AG04449 (cell line): ENCODE measurements at regions not wholly inside any gene's neighbourhood (a gene's known extent, or its start where the extent isn't known, plus 50 kb on each side); places are given as distances from the start of the nearest gene placed in this dataset.

Experiments used
- CTCF ChIA-PET: fragments of 350-600 bp; formaldehyde crosslinking; extraction: SDS; loops from one replicate; lab custom pipeline; 2021; ENCODE audit warnings: antibody characterized with exemption; lab: Yijun Ruan, JAX
- POLR2A ChIA-PET: fragments of 400-600, 350-600 bp; formaldehyde crosslinking; extraction: SDS; loops from one replicate; lab custom pipeline; 2020; ENCODE audit warnings: antibody characterized with exemption, inconsistent platforms; lab: Yijun Ruan, JAX
- DNase-seq: peaks from one replicate; pipeline ENCODE4 v3.0.0-alpha.2; 2010; ENCODE audit warnings: low read depth, low spot score
- H3K4me3 ChIP-seq: 2 replicates; pipeline ENCODE4 v1.5.1; 2011; ENCODE audit warnings: low read depth, mild to moderate bottlenecking, control low read depth, low read length
- CTCF ChIP-seq: IDR thresholded peaks from one replicate; pipeline ENCODE4 v1.5.1; 2011; ENCODE audit warnings: mild to moderate bottlenecking, moderate library complexity, low read length, control low read depth, inconsistent platforms; ENCODE audit not compliant: insufficient read depth; ENCODE audit errors: missing control alignments

GRCh38 chr2:16570516-16570915 lies 95.1 kb downstream of the CYRIA start:
- H3K4me3 ChIP-seq, result no peak overlapping the region
- TF ChIP-seq CTCF, result no peak
- CTCF ChIA-PET, result no interaction called here
- POLR2A ChIA-PET, result no interaction called here
- DNase-seq, result no peak

- CTCF ChIA-PET, result no interaction called here
- TF ChIP-seq CTCF, result no peak
- no peak for DNase-seq
- POLR2A ChIA-PET, result no interaction called here
- no peak overlapping the region for H3K4me3 ChIP-seq
These were observed 96.4 kb downstream of the CYRIA start for GRCh38 chr2:16568998-16569784.

GRCh38 chr2:16566701-16567100 lies 98.9 kb downstream of the CYRIA start:
- no peak overlapping the region for H3K4me3 ChIP-seq
- TF ChIP-seq CTCF, result no peak
- no peak for DNase-seq
- POLR2A ChIA-PET, result no interaction called here
- CTCF ChIA-PET, result no interaction called here

- no peak overlapping the region for H3K4me3 ChIP-seq
- DNase-seq, result no peak
- no peak for TF ChIP-seq CTCF
- POLR2A ChIA-PET, result no interaction called here
- CTCF ChIA-PET, result no interaction called here
These were observed 100.2 kb downstream of the CYRIA start for GRCh38 chr2:16565481-16565880.

GRCh38 chr2:16561676-16562075 lies 104.0 kb downstream of the CYRIA start:
- no peak for TF ChIP-seq CTCF
- POLR2A ChIA-PET, result no interaction called here
- no peak for DNase-seq
- no peak overlapping the region for H3K4me3 ChIP-seq
- CTCF ChIA-PET, result no interaction called here

GRCh38 chr2:16561251-16561650 lies 104.4 kb downstream of the CYRIA start:
- TF ChIP-seq CTCF, result no peak
- POLR2A ChIA-PET, result no interaction called here
- CTCF ChIA-PET, result no interaction called here
- no peak for DNase-seq
- H3K4me3 ChIP-seq, result no peak overlapping the region
